ENCODE measurements at regions not wholly inside any gene's neighbourhood (a gene's known extent, or its start where the extent isn't known, plus 50 kb on each side); places are given as distances from the start of the nearest gene placed in this dataset.

DNA sequence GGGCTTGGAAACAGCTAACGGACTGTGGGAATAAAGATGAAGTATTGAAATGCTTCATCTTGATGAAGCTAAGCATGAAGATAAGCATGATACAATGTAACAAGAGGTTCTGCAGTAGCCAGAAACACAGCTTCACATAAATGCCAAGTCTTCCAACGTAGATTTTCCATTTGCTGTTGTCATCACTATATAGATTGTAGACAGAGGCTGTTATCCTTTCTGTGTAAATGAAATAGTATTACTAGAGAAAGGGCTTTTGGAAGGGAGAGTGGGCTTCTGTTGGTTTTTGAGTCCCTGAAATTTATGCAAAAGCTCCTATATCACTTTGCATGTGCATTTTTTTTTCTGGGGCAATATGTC is 649.0 kb downstream of the RNF144B start:
- H3K36me3 ChIP-seq (replicated peaks in 1 of 2; ENCODE audit: control insufficient read depth in 1 of 2, insufficient read depth in 2 of 2, low read length in 1 of 2): no peaks in the 10 kb centered on the region
- H3K9me3 ChIP-seq: no peaks in the 10 kb centered on the region
- H3K4me2 ChIP-seq: no peak overlapping the region
- H3K27ac ChIP-seq (ENCODE audit: low read depth in 2 of 2, low read length in 1 of 2): no peak overlapping the region
- H3K9me2 ChIP-seq: no peaks in the 10 kb centered on the region
- CTCF ChIA-PET: interaction anchor here (0.9 to 1.5 kb wide), 2 partner anchors 9 to 11 kb away, joined by 3 read pairs; no protein-coding TSS in a partner anchor
- no peaks in the 10 kb centered on the region for H3K79me2 ChIP-seq (ENCODE audit: insufficient read depth)
- H3K4me1 ChIP-seq (ENCODE audit: control insufficient read depth in 1 of 2, insufficient read depth in 2 of 2, low read depth in 1 of 2, low read length in 1 of 2): no peaks in the 10 kb centered on the region
- H3K4me3 ChIP-seq (ENCODE audit: low read depth in 2 of 2, low read length in 1 of 2): no peak overlapping the region
- DNase-seq: no peak
- no peak overlapping the region for H2AFZ ChIP-seq (ENCODE audit: low read depth)
- no peaks in the 10 kb centered on the region for H3F3A ChIP-seq (replicated peaks; ENCODE audit: insufficient read depth)
- WGBS (ENCODE audit: low lambda C conversion rate): 2% methylated on average over 2 of the region's 2 CpGs
- no peaks in the 10 kb centered on the region for H4K20me1 ChIP-seq (ENCODE audit: insufficient read depth)
- POLR2A ChIA-PET: no interaction called here
- TF ChIP-seq YY1 (IDR thresholded peaks at IDR 0.05; ENCODE audit: low read depth) (no peak), GATA2 (CRISPR knock-in tag; IDR thresholded peaks at IDR 0.05) (no peak), RFX5 (IDR thresholded peaks at IDR 0.05; ENCODE audit: low read length) (no peak), TAF1 (IDR thresholded peaks at IDR 0.05; ENCODE audit: borderline replicate concordance, low read depth, low read length) (no peak), MEF2A (IDR thresholded peaks at IDR 0.05; ENCODE audit: borderline replicate concordance, low read depth) (no peak), RCOR1 (IDR thresholded peaks at IDR 0.05; ENCODE audit: low read length) (no peak), NRF1 (IDR thresholded peaks at IDR 0.05; ENCODE audit: low read depth, low read length) (no peak)
- H3K27me3 ChIP-seq (ENCODE audit: insufficient read depth): no peaks in the 10 kb centered on the region
- no peak overlapping the region for H3K9ac ChIP-seq

DNA sequence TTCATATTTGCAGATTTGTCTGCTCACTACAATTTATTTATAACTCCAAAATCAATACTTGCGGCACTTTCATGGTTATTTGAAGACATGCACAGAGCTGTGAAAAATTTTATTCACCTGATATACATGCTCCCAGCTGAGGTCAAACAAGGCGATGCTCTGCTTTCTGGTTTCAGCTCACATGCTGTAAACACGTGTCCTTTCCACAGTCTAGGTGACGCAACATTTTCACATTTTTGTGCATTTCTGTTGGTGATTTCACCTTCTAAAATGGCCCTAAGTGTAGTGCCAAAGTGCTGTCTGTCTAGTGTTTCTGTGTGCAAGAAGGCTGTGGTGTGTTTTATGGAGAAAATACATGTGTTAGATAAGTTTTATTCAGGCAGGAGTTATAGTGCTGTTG is 650.5 kb downstream of the RNF144B start:
- Histone ChIP-seq H3K4me3 (ENCODE audit: low read depth in 2 of 2, low read length in 1 of 2) (no peak overlapping the region), H3K9me2 (no peaks in the 10 kb centered on the region), H3K9me3 (no peaks in the 10 kb centered on the region), H3K79me2 (ENCODE audit: insufficient read depth) (no peaks in the 10 kb centered on the region), H3K27ac (ENCODE audit: low read depth in 2 of 2, low read length in 1 of 2) (no peak overlapping the region), H3K27me3 (ENCODE audit: insufficient read depth) (no peaks in the 10 kb centered on the region), H3K9ac (no peak overlapping the region), H4K20me1 (ENCODE audit: insufficient read depth) (no peaks in the 10 kb centered on the region), H2AFZ (ENCODE audit: low read depth) (no peak overlapping the region), H3K4me1 (ENCODE audit: control insufficient read depth in 1 of 2, insufficient read depth in 2 of 2, low read depth in 1 of 2, low read length in 1 of 2) (no peaks in the 10 kb centered on the region), H3K36me3 (replicated peaks in 1 of 2; ENCODE audit: control insufficient read depth in 1 of 2, insufficient read depth in 2 of 2, low read length in 1 of 2) (no peaks in the 10 kb centered on the region), H3F3A (replicated peaks; ENCODE audit: insufficient read depth) (no peaks in the 10 kb centered on the region), H3K4me2 (no peak overlapping the region)
- POLR2A ChIA-PET: no interaction called here
- no peak for DNase-seq
- TF ChIP-seq RAD21 (IDR thresholded peaks at IDR 0.05; ENCODE audit: low read length) (no peak), JUND (IDR thresholded peaks at IDR 0.05) (no peak), YY1 (IDR thresholded peaks at IDR 0.05; ENCODE audit: low read depth) (no peak), SMC3 (IDR thresholded peaks at IDR 0.05; ENCODE audit: low read depth, low read length) (no peak), TAF1 (IDR thresholded peaks at IDR 0.05; ENCODE audit: borderline replicate concordance, low read depth, low read length) (no peak), RXRA (IDR thresholded peaks at IDR 0.05; ENCODE audit: borderline replicate concordance, low read depth) (no peak), POLR2AphosphoS5 (IDR thresholded peaks at IDR 0.05; ENCODE audit: low read depth, low read length) (no peak), FOXJ3 (CRISPR knock-in tag; IDR thresholded peaks at IDR 0.05) (no peak), NFIC (IDR thresholded peaks at IDR 0.05; ENCODE audit: borderline replicate concordance) (no peak), MXI1 (IDR thresholded peaks at IDR 0.05; ENCODE audit: low read depth, low read length) (no peak), RFX5 (IDR thresholded peaks at IDR 0.05; ENCODE audit: low read length) (no peak)
- TF ChIP-seq, protein P1, sequence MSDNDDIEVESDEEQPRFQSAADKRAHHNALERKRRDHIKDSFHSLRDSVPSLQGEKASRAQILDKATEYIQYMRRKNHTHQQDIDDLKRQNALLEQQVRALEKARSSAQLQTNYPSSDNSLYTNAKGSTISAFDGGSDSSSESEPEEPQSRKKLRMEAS (IDR thresholded peaks at IDR 0.05; ENCODE audit: low read depth): no peak
- TF ChIP-seq, protein P2, sequence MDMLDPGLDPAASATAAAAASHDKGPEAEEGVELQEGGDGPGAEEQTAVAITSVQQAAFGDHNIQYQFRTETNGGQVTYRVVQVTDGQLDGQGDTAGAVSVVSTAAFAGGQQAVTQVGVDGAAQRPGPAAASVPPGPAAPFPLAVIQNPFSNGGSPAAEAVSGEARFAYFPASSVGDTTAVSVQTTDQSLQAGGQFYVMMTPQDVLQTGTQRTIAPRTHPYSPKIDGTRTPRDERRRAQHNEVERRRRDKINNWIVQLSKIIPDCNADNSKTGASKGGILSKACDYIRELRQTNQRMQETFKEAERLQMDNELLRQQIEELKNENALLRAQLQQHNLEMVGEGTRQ (IDR thresholded peaks at IDR 0.05; ENCODE audit: borderline replicate concordance, low read depth, low read length): no peak
- TF ChIP-seq, protein P3, sequence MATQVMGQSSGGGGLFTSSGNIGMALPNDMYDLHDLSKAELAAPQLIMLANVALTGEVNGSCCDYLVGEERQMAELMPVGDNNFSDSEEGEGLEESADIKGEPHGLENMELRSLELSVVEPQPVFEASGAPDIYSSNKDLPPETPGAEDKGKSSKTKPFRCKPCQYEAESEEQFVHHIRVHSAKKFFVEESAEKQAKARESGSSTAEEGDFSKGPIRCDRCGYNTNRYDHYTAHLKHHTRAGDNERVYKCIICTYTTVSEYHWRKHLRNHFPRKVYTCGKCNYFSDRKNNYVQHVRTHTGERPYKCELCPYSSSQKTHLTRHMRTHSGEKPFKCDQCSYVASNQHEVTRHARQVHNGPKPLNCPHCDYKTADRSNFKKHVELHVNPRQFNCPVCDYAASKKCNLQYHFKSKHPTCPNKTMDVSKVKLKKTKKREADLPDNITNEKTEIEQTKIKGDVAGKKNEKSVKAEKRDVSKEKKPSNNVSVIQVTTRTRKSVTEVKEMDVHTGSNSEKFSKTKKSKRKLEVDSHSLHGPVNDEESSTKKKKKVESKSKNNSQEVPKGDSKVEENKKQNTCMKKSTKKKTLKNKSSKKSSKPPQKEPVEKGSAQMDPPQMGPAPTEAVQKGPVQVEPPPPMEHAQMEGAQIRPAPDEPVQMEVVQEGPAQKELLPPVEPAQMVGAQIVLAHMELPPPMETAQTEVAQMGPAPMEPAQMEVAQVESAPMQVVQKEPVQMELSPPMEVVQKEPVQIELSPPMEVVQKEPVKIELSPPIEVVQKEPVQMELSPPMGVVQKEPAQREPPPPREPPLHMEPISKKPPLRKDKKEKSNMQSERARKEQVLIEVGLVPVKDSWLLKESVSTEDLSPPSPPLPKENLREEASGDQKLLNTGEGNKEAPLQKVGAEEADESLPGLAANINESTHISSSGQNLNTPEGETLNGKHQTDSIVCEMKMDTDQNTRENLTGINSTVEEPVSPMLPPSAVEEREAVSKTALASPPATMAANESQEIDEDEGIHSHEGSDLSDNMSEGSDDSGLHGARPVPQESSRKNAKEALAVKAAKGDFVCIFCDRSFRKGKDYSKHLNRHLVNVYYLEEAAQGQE (IDR thresholded peaks at IDR 0.05; ENCODE audit: low read depth, low read length): no peak
- TF ChIP-seq, protein P4, sequence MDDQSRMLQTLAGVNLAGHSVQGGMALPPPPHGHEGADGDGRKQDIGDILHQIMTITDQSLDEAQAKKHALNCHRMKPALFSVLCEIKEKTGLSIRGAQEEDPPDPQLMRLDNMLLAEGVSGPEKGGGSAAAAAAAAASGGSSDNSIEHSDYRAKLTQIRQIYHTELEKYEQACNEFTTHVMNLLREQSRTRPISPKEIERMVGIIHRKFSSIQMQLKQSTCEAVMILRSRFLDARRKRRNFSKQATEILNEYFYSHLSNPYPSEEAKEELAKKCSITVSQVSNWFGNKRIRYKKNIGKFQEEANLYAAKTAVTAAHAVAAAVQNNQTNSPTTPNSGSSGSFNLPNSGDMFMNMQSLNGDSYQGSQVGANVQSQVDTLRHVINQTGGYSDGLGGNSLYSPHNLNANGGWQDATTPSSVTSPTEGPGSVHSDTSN (IDR thresholded peaks at IDR 0.05): no peak
- TF ChIP-seq, protein P5, sequence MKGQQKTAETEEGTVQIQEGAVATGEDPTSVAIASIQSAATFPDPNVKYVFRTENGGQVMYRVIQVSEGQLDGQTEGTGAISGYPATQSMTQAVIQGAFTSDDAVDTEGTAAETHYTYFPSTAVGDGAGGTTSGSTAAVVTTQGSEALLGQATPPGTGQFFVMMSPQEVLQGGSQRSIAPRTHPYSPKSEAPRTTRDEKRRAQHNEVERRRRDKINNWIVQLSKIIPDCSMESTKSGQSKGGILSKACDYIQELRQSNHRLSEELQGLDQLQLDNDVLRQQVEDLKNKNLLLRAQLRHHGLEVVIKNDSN (IDR thresholded peaks at IDR 0.05; ENCODE audit: borderline replicate concordance, low read depth): no peak
- 23% methylated on average over 4 of the region's 4 CpGs for WGBS (ENCODE audit: low lambda C conversion rate)
- CTCF ChIA-PET: no interaction called here
